BLaER1 (cell line): ENCODE measurements at regions not wholly inside any gene's neighbourhood (a gene's known extent, or its start where the extent isn't known, plus 50 kb on each side); places are given as distances from the start of the nearest gene placed in this dataset.

Experiments
- H3K27ac ChIP-seq: shearing (Covaris generic); formaldehyde crosslinking; 2 replicates; pipeline ENCODE4 v1.8.1; 2022
- H3K27me3 ChIP-seq: shearing (Covaris generic); formaldehyde crosslinking; 2 replicates; pipeline ENCODE4 v1.8.1; 2022
- H3K36me3 ChIP-seq: shearing (Covaris generic); formaldehyde crosslinking; 2 replicates; pipeline ENCODE4 v1.8.1; 2022
- H3K4me1 ChIP-seq: shearing (Covaris generic); formaldehyde crosslinking; 2 replicates; pipeline ENCODE4 v1.8.1; 2022
- H3K4me2 ChIP-seq: shearing (Covaris generic); formaldehyde crosslinking; 2 replicates; pipeline ENCODE4 v1.8.1; 2022
- H3K4me3 ChIP-seq: shearing (Covaris generic); formaldehyde crosslinking; 2 replicates; pipeline ENCODE4 v1.8.1; 2022
- H3K9ac ChIP-seq: shearing (Covaris generic); formaldehyde crosslinking; 2 replicates; pipeline ENCODE4 v1.8.1; 2022
- H3K9me3 ChIP-seq: shearing (Covaris generic); formaldehyde crosslinking; 2 replicates; pipeline ENCODE4 v1.8.1; 2022
- H4K20me1 ChIP-seq: shearing (Covaris generic); formaldehyde crosslinking; 2 replicates; pipeline ENCODE4 v1.8.1; 2022
- Cebpa-rat ChIP-seq: shearing (Covaris generic); IDR thresholded peaks from 2 replicates; pipeline ENCODE4 v1.8.1; 2022

DNA sequence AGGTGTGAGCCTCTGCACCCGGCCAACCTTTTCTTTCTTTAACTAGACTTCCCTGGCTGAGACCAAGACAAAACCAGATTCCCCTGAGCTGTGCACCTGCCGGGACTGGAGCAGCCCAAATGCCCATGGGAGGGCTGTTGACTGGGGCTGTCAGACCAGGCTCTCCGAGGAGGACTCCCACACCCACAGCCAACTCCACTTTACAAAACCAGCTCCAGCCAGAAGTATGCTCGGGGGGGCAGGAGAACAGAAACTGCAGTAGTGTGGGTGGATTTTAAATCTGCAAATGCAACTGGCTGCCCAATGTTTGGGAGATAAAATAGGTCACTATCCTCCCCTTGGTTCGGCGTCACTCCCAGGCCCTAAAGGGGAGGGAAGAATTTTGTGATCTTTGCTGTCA lies 78.5 kb downstream of the VCPKMT start:
- no peaks in the 10 kb centered on the region for H3K27me3 ChIP-seq
- H3K9ac ChIP-seq = no peak overlapping the region
- peak overlapping the region; percentile 51 for H3K4me2 ChIP-seq
- no peaks in the 10 kb centered on the region for H4K20me1 ChIP-seq
- H3K36me3 ChIP-seq = no peaks in the 10 kb centered on the region
- TF ChIP-seq Cebpa-rat = no peak
- no peaks in the 10 kb centered on the region for H3K9me3 ChIP-seq
- no peak overlapping the region for H3K4me3 ChIP-seq
- H3K4me1 ChIP-seq = peaks cover 35% of the 10 kb centered on the region
- H3K27ac ChIP-seq = no peak overlapping the region

DNA sequence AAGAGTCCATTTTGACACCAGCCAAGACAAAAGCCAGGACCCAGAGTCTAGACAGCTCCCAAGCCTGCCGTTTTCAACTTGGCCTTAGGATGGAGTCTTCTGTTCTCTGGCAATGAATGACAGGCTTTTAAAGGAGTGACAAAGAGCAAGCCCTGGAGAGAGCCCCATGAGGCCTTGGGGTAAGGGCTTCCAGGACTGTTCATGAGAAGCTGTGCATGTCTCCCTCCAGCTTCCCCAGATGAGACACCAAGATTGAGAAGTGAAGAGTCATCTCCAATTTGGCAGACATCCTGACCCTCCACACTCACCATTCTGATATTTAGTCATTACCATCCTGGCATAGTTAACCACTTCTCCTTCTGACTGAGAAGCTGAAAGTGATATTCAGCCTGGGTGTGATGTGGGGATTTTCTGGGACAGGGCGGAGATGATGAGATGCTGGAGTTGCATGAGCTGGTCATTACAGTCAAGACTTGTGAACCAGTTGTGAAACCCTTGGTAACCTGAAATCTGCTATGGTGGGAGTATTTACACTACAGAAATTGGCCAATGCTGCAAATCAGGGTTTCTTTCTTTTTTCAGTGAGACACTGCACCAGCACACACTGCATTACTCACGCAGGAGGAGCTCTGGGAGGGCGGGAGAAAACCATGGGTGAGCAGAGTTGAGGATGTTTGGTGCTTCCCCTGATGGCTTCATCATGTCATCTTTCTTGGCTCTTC lies 77.8 kb downstream of the VCPKMT start:
- Histone ChIP-seq H3K4me3 (no peak overlapping the region), H3K27me3 (no peaks in the 10 kb centered on the region), H3K27ac (no peak overlapping the region), H3K36me3 (no peaks in the 10 kb centered on the region), H4K20me1 (no peaks in the 10 kb centered on the region), H3K9me3 (no peaks in the 10 kb centered on the region), H3K4me2 (peak overlapping the region; percentile 51), H3K4me1 (peaks cover 40% of the 10 kb centered on the region), H3K9ac (no peak overlapping the region)
- TF ChIP-seq Cebpa-rat = no peak

DNA sequence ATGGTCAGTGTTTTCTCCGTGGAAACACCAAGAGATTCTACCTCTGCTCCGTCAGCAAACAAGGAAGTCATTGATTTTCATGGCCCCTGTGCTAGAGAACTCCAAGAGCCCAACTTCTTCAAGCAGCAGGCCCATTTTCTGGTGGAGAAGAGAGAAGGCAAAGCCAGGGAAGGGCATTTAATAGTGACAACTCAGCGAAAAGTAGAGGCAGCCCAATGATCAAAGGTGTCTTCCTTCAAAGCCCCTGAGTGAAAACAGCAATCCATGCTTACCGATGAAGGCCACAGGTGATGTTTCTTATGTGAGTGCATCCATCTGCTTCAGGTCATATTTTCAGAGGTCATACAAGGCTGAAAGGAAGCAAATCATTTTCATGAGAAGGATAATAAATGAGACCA lies 77.3 kb downstream of the VCPKMT start:
- no peak for TF ChIP-seq Cebpa-rat
- no peaks in the 10 kb centered on the region for H3K36me3 ChIP-seq
- H3K9ac ChIP-seq = no peak overlapping the region
- no peaks in the 10 kb centered on the region for H3K27me3 ChIP-seq
- H3K4me2 ChIP-seq = no peak overlapping the region
- no peak overlapping the region for H3K27ac ChIP-seq
- no peaks in the 10 kb centered on the region for H3K9me3 ChIP-seq
- H4K20me1 ChIP-seq = no peaks in the 10 kb centered on the region
- peaks cover 45% of the 10 kb centered on the region for H3K4me1 ChIP-seq
- no peak overlapping the region for H3K4me3 ChIP-seq

DNA sequence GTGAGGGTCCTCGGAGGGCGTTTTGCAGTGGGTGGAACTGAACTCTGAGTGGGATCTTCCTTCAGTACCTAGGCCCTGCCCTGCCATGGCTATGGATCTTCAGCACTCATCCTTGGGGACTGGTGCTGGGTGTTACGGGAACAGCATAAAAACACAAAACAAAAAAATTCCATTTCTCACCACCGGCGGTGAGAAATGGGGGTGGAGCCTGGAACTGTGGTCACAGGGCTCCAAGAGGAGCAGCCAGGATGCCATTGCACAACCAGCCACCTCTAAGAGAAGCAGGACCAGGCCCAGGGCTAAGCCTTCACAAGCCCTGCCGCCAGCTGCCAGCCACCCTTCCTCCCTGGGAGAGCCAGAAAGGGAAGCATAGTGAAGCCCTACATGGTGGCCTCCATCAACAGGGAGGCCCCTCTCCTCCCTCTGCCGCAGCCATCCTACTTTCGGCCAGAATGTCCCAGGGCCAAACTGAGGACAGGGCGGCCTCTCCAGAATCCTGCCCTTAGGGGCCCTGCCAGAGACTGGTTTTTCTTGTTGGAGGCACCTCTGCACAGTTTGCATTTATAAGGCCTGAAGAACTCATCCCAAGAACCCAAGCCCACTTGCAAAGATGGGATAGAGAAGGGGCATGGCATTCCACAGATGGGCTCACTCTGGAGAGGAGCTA lies 76.5 kb downstream of the VCPKMT start:
- H3K9ac ChIP-seq = no peak overlapping the region
- H3K4me3 ChIP-seq = no peak overlapping the region
- peak overlapping the region; percentile 16 for H3K27ac ChIP-seq
- no peaks in the 10 kb centered on the region for H4K20me1 ChIP-seq
- no peaks in the 10 kb centered on the region for H3K9me3 ChIP-seq
- no peaks in the 10 kb centered on the region for H3K36me3 ChIP-seq
- TF ChIP-seq Cebpa-rat = peak; percentile 48; the same call in 1 of the 2 replicates
- peaks cover 53% of the 10 kb centered on the region for H3K4me1 ChIP-seq
- H3K27me3 ChIP-seq = no peaks in the 10 kb centered on the region
- peak overlapping the region; percentile 66 for H3K4me2 ChIP-seq

DNA sequence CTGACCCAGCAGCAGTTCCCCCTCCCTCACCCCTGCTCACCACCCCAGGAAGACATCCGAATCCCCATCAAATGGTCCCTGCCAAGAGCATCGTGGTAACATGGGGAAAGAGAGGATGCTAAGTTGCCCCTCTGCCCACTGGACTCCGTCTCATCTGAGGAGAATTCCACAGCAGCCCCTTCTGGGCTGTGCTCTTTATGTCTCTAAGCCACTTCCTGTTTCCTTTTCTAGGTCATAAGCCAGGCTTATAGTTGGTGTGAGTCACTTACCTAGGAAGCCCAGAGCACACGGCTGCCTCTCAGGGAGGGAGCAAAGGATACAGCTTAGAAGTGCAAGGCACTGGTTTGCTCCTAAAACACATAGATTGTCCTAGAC lies 76.0 kb downstream of the VCPKMT start:
- no peaks in the 10 kb centered on the region for H3K9me3 ChIP-seq
- 0 out of 2 replicates have a peak overlapping the region, but pooled peaks have one; percentile 40 for H3K9ac ChIP-seq
- no peaks in the 10 kb centered on the region for H3K27me3 ChIP-seq
- H4K20me1 ChIP-seq = no peaks in the 10 kb centered on the region
- H3K4me1 ChIP-seq = peaks cover 58% of the 10 kb centered on the region
- TF ChIP-seq Cebpa-rat = no peak
- peak overlapping the region; percentile 16 for H3K27ac ChIP-seq
- H3K4me2 ChIP-seq = peak overlapping the region; percentile 66
- no peak overlapping the region for H3K4me3 ChIP-seq
- no peaks in the 10 kb centered on the region for H3K36me3 ChIP-seq

DNA sequence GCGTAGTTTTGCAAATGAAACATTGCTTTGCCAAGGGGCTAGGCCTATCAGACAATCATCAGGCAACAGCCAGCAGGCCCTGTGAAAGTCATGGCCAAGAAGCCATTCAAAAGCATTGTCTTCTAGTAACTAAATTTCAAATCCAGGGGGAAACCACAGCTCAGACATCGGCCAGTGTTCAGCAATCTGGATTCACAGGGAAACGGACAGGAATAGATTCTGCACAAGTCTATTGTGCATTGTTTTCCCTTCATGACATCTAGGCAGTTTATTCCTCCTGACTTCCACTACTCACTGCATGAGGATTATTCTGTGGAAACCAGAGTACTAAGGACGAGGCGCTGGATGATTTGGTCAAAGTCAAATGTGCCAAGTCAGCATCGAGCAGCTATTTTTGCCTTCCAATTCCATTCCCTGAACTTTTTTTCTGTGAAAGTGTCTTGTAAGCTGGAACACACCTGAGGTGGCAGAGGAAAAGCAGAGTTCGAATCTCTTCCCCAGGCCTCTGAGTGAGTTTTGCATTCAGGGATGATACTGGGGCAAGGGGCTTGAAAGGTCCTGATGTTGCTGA lies 75.4 kb downstream of the VCPKMT start:
- TF ChIP-seq Cebpa-rat = no peak
- no peaks in the 10 kb centered on the region for H3K36me3 ChIP-seq
- H4K20me1 ChIP-seq = no peaks in the 10 kb centered on the region
- peaks cover 59% of the 10 kb centered on the region for H3K4me1 ChIP-seq
- H3K27ac ChIP-seq = 0 out of 2 replicates have a peak overlapping the region, but pooled peaks have one; percentile 16
- H3K4me2 ChIP-seq = peak overlapping the region; percentile 66
- H3K4me3 ChIP-seq = no peak overlapping the region
- peaks cover 2% of the 10 kb centered on the region; the same call in 1 of the 2 replicates for H3K9me3 ChIP-seq
- H3K27me3 ChIP-seq = no peaks in the 10 kb centered on the region
- H3K9ac ChIP-seq = 0 out of 2 replicates have a peak overlapping the region, but pooled peaks have one; percentile 40

DNA sequence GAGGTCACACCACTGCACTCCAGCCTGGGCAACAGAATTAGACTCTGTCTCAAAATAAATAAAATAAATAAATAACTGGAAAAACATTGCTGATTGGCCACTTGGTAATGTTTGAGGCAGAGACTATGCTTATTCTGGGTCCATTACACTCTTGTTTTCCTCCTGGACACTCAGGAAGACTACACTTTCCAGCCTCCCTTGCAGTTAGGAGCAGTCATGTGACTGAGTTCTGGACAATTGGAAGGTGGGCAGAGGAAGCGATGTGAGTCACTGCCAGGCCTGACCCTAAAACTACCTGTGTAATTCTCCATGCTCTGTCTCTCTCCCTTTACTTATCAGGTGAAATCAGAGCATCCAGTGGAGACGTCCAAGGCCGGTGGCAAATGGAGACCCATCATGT lies 74.4 kb downstream of the VCPKMT start:
- Histone ChIP-seq H3K36me3 (no peaks in the 10 kb centered on the region), H3K27ac (no peak overlapping the region), H3K4me2 (no peak overlapping the region), H3K9ac (no peak overlapping the region), H3K4me1 (peaks cover 62% of the 10 kb centered on the region), H3K4me3 (no peak overlapping the region), H3K9me3 (peaks cover 4% of the 10 kb centered on the region; the same call in 1 of the 2 replicates), H3K27me3 (no peaks in the 10 kb centered on the region), H4K20me1 (no peaks in the 10 kb centered on the region)
- TF ChIP-seq Cebpa-rat = no peak

GRCh38 chr14:50044042-50044651 lies 72.2 kb downstream of the VCPKMT start:
- Histone ChIP-seq H3K36me3 (no peaks in the 10 kb centered on the region), H4K20me1 (no peaks in the 10 kb centered on the region), H3K27me3 (no peaks in the 10 kb centered on the region), H3K9me3 (peaks cover 4% of the 10 kb centered on the region; the same call in 1 of the 2 replicates), H3K4me2 (peak overlapping the region; percentile 70), H3K4me1 (peaks cover 58% of the 10 kb centered on the region), H3K9ac (0 out of 2 replicates have a peak overlapping the region, but pooled peaks have one; percentile 7), H3K4me3 (no peak overlapping the region), H3K27ac (peak overlapping the region; percentile 32; the same call in 1 of the 2 replicates)
- TF ChIP-seq Cebpa-rat = no peak

DNA sequence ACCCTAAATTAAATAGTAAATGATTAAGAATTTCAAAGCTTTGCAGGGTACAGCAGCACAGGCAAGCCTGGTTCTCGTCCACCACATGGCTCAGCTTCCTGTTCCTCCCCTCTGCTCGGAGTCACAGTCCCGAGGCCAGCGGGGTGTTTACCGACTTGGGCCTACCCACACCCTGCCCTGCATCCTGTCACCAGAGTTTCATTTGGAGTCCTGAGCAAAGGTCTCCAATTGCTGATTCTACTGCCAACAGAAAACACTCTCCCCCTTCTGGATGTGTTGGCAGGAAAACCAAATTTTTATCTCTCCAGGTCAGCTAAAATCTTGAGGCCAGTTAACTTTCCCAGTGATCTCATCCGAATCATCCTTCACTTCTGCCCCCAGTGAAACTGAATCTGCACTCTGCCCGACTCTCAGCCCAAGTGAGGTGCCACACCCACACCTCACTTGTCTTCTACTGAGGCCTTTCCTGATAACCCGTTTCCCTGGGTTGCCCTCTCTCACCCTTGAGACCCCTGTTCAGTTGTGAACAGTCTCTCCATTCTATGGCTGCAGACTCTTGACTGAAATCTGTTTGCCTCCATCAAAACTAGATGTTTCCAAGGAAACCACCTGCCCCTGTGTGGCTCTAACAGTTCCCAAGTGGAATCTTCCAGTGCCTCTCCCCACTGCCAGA lies 71.2 kb downstream of the VCPKMT start:
- Histone ChIP-seq H3K4me3 (no peak overlapping the region), H3K9ac (no peak overlapping the region), H3K4me2 (peak overlapping the region; percentile 70), H3K27ac (0 out of 2 replicates have a peak overlapping the region, but pooled peaks have one; percentile 32), H3K9me3 (peaks cover 4% of the 10 kb centered on the region; the same call in 1 of the 2 replicates), H3K4me1 (peaks cover 50% of the 10 kb centered on the region), H3K27me3 (no peaks in the 10 kb centered on the region), H4K20me1 (no peaks in the 10 kb centered on the region), H3K36me3 (no peaks in the 10 kb centered on the region)
- TF ChIP-seq Cebpa-rat = no peak
